ENCODE measurements at regions not wholly inside any gene's neighbourhood (a gene's known extent, or its start where the extent isn't known, plus 50 kb on each side); places are given as distances from the start of the nearest gene placed in this dataset.
"Not testable (repeated sequence)": the region's sequence is repeated elsewhere in the genome, so short reads cannot be mapped to it uniquely, and the experiment has no call there.

- not testable (repeated sequence) for TF ChIP-seq CTCF (IDR thresholded peaks at IDR 0.05; ENCODE audit: poor library complexity); EZH2 (IDR thresholded peaks at IDR 0.05; ENCODE audit: borderline replicate concordance)
Measured at GRCh38 chr17:28266547-28266920, 52.5 kb upstream of the TMEM97 start.

Data from hepatocyte (in vitro differentiated cells).